Liver (tissue), 8 donors: ENCODE measurements at regions not wholly inside any gene's neighbourhood (a gene's known extent, or its start where the extent isn't known, plus 50 kb on each side); places are given as distances from the start of the nearest gene placed in this dataset.

Experiments
- DNase-seq: peaks from one replicate; pipeline ENCODE4 v3.0.0-alpha.2; 2017; ENCODE audit warnings: low spot score
- H3K27ac ChIP-seq, 2 donors: one replicate each; pipeline ENCODE4 v1.7.0; 2013; ENCODE audit warnings: inconsistent platforms in 2 of 2, low read length in 2 of 2, control low read depth in 1 of 2, low read depth in 1 of 2, mild to moderate bottlenecking in 1 of 2
- H3K27me3 ChIP-seq, 4 donors: one replicate each; pipeline versions ENCODE4 v1.6.1 to v1.7.0; 2013; ENCODE audit warnings: low read length in 3 of 4, inconsistent platforms in 1 of 4, mild to moderate bottlenecking in 1 of 4, moderate library complexity in 1 of 4; ENCODE audit not compliant: control insufficient read depth in 4 of 4, insufficient read depth in 4 of 4
- H3K36me3 ChIP-seq, 4 donors: one replicate each; pipeline versions ENCODE4 v1.6.1 to v1.7.0; 2013; ENCODE audit warnings: low read length in 3 of 4, mild to moderate bottlenecking in 3 of 4, low read depth in 1 of 4, moderate library complexity in 1 of 4; ENCODE audit not compliant: control insufficient read depth in 4 of 4, insufficient read depth in 3 of 4
- H3K4me1 ChIP-seq, 4 donors: one replicate each; pipeline versions ENCODE4 v1.6.1 to v1.7.0; 2013; ENCODE audit warnings: low read length in 3 of 4, mild to moderate bottlenecking in 3 of 4, moderate library complexity in 1 of 4; ENCODE audit not compliant: control insufficient read depth in 4 of 4, insufficient read depth in 4 of 4
- H3K4me3 ChIP-seq, 3 donors: one replicate each; pipeline versions ENCODE4 v1.6.1 to v1.7.0; 2013; ENCODE audit warnings: low read length in 3 of 3, control low read depth in 1 of 3, low read depth in 1 of 3, mild to moderate bottlenecking in 1 of 3
- H3K9ac ChIP-seq, 2 donors: one replicate each; pipeline ENCODE4 v1.7.0; 2013; ENCODE audit warnings: low read length in 2 of 2, mild to moderate bottlenecking in 2 of 2, moderate library complexity in 2 of 2, control low read depth in 1 of 2, low read depth in 1 of 2
- H3K9me3 ChIP-seq, 4 donors: one replicate each; pipeline versions ENCODE4 v1.6.1 to v1.7.0; 2013; ENCODE audit warnings: low read length in 3 of 4; ENCODE audit not compliant: control insufficient read depth in 4 of 4
- ATF3 ChIP-seq: IDR thresholded peaks from 2 replicates; pipeline ENCODE4 v1.6.1; 2016; ENCODE audit warnings: antibody characterized with exemption
- CTCF ChIP-seq: fragments of 150-350 bp; IDR thresholded peaks from 2 replicates; pipeline ENCODE4 v1.5.1; 2017; ENCODE audit warnings: improper control_type of control experiment, low read depth, low read length; ENCODE audit not compliant: missing input control
- EGR1 ChIP-seq, 2 donors: IDR thresholded peaks; 2 replicates each; pipeline ENCODE4 v1.6.1; 2016 to 2018; ENCODE audit warnings: antibody characterized with exemption in 2 of 2, low read depth in 2 of 2
- FOXA1 ChIP-seq: IDR thresholded peaks from 2 replicates; pipeline ENCODE4 v1.6.1; 2016; ENCODE audit warnings: antibody characterized with exemption
- FOXA2 ChIP-seq: IDR thresholded peaks from 2 replicates; pipeline ENCODE4 v1.6.1; 2016; ENCODE audit warnings: antibody characterized with exemption
- GABPA ChIP-seq, 2 donors: IDR thresholded peaks in 1 of 2; conservative IDR thresholded peaks in 1 of 2; 2 replicates each; pipeline ENCODE4 v1.6.1; 2016; ENCODE audit warnings: antibody characterized with exemption in 2 of 2, mild to moderate bottlenecking in 1 of 2, moderate library complexity in 1 of 2
- HNF4A ChIP-seq, 2 donors: conservative IDR thresholded peaks; 2 replicates each; pipeline ENCODE4 v1.6.1; 2016; ENCODE audit warnings: antibody characterized with exemption in 2 of 2, mild to moderate bottlenecking in 2 of 2
- HNF4G ChIP-seq: IDR thresholded peaks from 2 replicates; pipeline ENCODE4 v1.6.1; 2016; ENCODE audit warnings: antibody characterized with exemption
- JUND ChIP-seq, 2 donors: IDR thresholded peaks; 2 replicates each; pipeline ENCODE4 v1.6.1; 2016; ENCODE audit warnings: antibody characterized with exemption in 2 of 2
- MAX ChIP-seq: IDR thresholded peaks from 2 replicates; pipeline ENCODE4 v1.6.1; 2016; ENCODE audit warnings: antibody characterized with exemption
- NR2F2 ChIP-seq: IDR thresholded peaks from 2 replicates; pipeline ENCODE4 v1.6.1; 2016; ENCODE audit warnings: antibody characterized with exemption
- RAD21 ChIP-seq, 2 donors: IDR thresholded peaks; 2 replicates each; pipeline ENCODE4 v1.6.1; 2016; ENCODE audit warnings: antibody characterized with exemption in 2 of 2, mild to moderate bottlenecking in 2 of 2
- REST ChIP-seq: IDR thresholded peaks from 2 replicates; pipeline ENCODE4 v1.6.1; 2016; ENCODE audit warnings: antibody characterized with exemption, mild to moderate bottlenecking
- RXRA ChIP-seq, 2 donors: IDR thresholded peaks; 2 replicates each; pipeline ENCODE4 v1.6.1; 2017 to 2018; ENCODE audit warnings: antibody characterized with exemption in 2 of 2, mild to moderate bottlenecking in 1 of 2
- SP1 ChIP-seq: IDR thresholded peaks from 2 replicates; pipeline ENCODE4 v1.6.1; 2018; ENCODE audit warnings: antibody characterized with exemption, mild to moderate bottlenecking
- TAF1 ChIP-seq: conservative IDR thresholded peaks from 2 replicates; pipeline ENCODE4 v1.6.1; 2016; ENCODE audit warnings: antibody characterized with exemption, mild to moderate bottlenecking
- ZBTB33 ChIP-seq: IDR thresholded peaks from 2 replicates; pipeline ENCODE4 v1.6.1; 2016; ENCODE audit warnings: antibody characterized with exemption
- WGBS: extraction: QIAGEN DNeasy Blood & Tissue Kit; methylation state at CpG from one replicate; pipeline ENCODE4 v1.1.7; 2013; 5-methylcytosine and 5-hydroxymethylcytosine counted together
- donor health status: healthy.
- donor health status: healthy.
- donor health status: healthy.
- donor health status: healthy.
- donor health status: healthy.

GRCh38 chr3:175902226-175902625, 1043.1 kb downstream of the NAALADL2 start:
- no peak overlapping the region for H3K9ac ChIP-seq
- no peak for DNase-seq
- H3K27me3 ChIP-seq: no peaks in the 10 kb centered on the region
- H3K9me3 ChIP-seq: no peaks in the 10 kb centered on the region
- H3K4me3 ChIP-seq: no peak overlapping the region
- H3K4me1 ChIP-seq: no peaks in the 10 kb centered on the region
- WGBS: 97% methylated on average over 1 of the region's 1 CpG
- no peaks in the 10 kb centered on the region for H3K36me3 ChIP-seq
- no peak for TF ChIP-seq EGR1 (IDR thresholded peaks at IDR 0.05; ENCODE audit: low read depth in 2 of 2)
- no peak for TF ChIP-seq HNF4A (conservative IDR thresholded peaks at IDR 0.05)
- no peak for TF ChIP-seq CTCF
- no peak for TF ChIP-seq HNF4G
- no peak for TF ChIP-seq FOXA2
- TF ChIP-seq SP1: no peak
- TF ChIP-seq TAF1: no peak
- no peak for TF ChIP-seq RXRA (IDR thresholded peaks at IDR 0.05)
- TF ChIP-seq NR2F2: no peak
- no peak for TF ChIP-seq RAD21 (IDR thresholded peaks at IDR 0.05)
- TF ChIP-seq REST: no peak
- TF ChIP-seq GABPA (IDR thresholded peaks at IDR 0.05 in 1 of 2, conservative IDR thresholded peaks at IDR 0.05 in 1 of 2): no peak
- TF ChIP-seq JUND (IDR thresholded peaks at IDR 0.05): no peak
- no peak for TF ChIP-seq ATF3
- no peak for TF ChIP-seq ZBTB33
- TF ChIP-seq FOXA1: no peak
- no peak overlapping the region for H3K27ac ChIP-seq

- Histone ChIP-seq H3K36me3 (no peaks in the 10 kb centered on the region), H3K9me3 (no peaks in the 10 kb centered on the region), H3K4me1 (peaks cover 5 to 8% (median 6%) of the 10 kb centered on the region in 4 donors), H3K9ac (no peak overlapping the region), H3K4me3 (no peak overlapping the region), H3K27ac (no peak overlapping the region), H3K27me3 (no peaks in the 10 kb centered on the region)
- no peak for DNase-seq
- 88% methylated on average over 2 of the region's 2 CpGs for WGBS
- TF ChIP-seq MAX (no peak), ZBTB33 (no peak), JUND (IDR thresholded peaks at IDR 0.05) (no peak), TAF1 (no peak), ATF3 (no peak), FOXA2 (no peak), REST (no peak)
Observed at GRCh38 chr3:175898194-175898593, 1039.1 kb downstream of the NAALADL2 start.
